ENCODE measurements at regions not wholly inside any gene's neighbourhood (a gene's known extent, or its start where the extent isn't known, plus 50 kb on each side); places are given as distances from the start of the nearest gene placed in this dataset.

DNA sequence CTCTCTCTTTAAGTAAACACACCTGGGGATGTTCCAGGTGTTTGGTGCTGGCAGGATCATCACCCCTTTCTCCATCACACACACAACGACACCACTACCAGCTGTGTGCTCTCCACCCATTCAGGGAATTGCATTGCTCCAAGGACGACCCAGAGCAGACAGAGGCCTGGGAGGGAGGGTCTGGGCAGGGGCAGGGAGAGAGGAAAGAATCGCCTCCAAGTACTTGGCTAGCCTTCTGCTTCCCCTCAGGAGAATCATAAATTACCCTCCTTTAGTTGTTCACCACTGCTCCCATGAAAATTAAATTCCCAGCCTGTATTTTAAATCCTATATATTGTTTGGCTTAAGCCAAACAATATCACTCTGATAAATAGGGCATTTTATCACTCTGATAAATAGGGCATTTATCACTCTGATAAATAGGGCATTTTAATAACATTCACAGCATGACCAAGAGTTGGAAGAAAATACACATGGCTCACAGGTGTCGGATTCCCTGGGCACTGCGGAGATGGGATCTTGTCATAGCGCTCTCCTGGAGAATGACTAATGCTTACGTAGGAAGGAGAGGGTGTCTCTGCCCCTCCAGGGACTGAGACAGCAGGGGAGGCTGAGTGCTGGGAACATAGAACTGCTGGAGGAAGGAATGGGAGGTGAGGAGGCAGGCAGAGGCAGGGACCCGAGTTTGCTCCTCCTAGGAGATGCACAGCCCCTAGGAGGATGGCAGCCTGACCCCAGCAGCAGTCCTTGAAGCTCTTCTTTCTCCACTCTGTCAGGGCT lies 673.6 kb downstream of the HS3ST4 start:
- no peak for TF ChIP-seq POLR2A (IDR thresholded peaks at IDR 0.05)
- TF ChIP-seq, protein P1, sequence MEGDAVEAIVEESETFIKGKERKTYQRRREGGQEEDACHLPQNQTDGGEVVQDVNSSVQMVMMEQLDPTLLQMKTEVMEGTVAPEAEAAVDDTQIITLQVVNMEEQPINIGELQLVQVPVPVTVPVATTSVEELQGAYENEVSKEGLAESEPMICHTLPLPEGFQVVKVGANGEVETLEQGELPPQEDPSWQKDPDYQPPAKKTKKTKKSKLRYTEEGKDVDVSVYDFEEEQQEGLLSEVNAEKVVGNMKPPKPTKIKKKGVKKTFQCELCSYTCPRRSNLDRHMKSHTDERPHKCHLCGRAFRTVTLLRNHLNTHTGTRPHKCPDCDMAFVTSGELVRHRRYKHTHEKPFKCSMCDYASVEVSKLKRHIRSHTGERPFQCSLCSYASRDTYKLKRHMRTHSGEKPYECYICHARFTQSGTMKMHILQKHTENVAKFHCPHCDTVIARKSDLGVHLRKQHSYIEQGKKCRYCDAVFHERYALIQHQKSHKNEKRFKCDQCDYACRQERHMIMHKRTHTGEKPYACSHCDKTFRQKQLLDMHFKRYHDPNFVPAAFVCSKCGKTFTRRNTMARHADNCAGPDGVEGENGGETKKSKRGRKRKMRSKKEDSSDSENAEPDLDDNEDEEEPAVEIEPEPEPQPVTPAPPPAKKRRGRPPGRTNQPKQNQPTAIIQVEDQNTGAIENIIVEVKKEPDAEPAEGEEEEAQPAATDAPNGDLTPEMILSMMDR (IDR thresholded peaks at IDR 0.05): no peak
